Subcutaneous abdominal adipose tissue (tissue), 5 donors: ENCODE measurements at regions not wholly inside any gene's neighbourhood (a gene's known extent, or its start where the extent isn't known, plus 50 kb on each side); places are given as distances from the start of the nearest gene placed in this dataset.
"Not testable (repeated sequence)": the region's sequence is repeated elsewhere in the genome, so short reads cannot be mapped to it uniquely, and the experiment has no call there.

ENCODE experiments used
- H3K27ac ChIP-seq: one replicate; pipeline ENCODE4 v1.7.0; 2013; ENCODE audit warnings: low read depth, mild to moderate bottlenecking, inconsistent platforms, low read length, moderate library complexity
- H3K27me3 ChIP-seq, 5 donors: one replicate each; pipeline ENCODE4 v1.7.0; 2013; ENCODE audit warnings: low read length in 5 of 5, inconsistent platforms in 1 of 5; ENCODE audit not compliant: control insufficient read depth in 5 of 5, insufficient read depth in 4 of 5
- H3K36me3 ChIP-seq, 5 donors: one replicate each; pipeline ENCODE4 v1.7.0; 2013; ENCODE audit warnings: low read length in 5 of 5; ENCODE audit not compliant: control insufficient read depth in 5 of 5, insufficient read depth in 5 of 5
- H3K4me1 ChIP-seq, 5 donors: one replicate each; pipeline ENCODE4 v1.7.0; 2013; ENCODE audit warnings: low read length in 5 of 5, mild to moderate bottlenecking in 3 of 5, moderate library complexity in 1 of 5; ENCODE audit not compliant: control insufficient read depth in 5 of 5, insufficient read depth in 5 of 5
- H3K4me3 ChIP-seq, 5 donors: one replicate each; pipeline ENCODE4 v1.7.0; 2013; ENCODE audit warnings: low read length in 5 of 5, low read depth in 1 of 5
- H3K9ac ChIP-seq, 5 donors: one replicate each; pipeline ENCODE4 v1.7.0; 2013; ENCODE audit warnings: low read length in 5 of 5, mild to moderate bottlenecking in 4 of 5, moderate library complexity in 3 of 5
- H3K9me3 ChIP-seq, 5 donors: one replicate each; pipeline ENCODE4 v1.7.0; 2013; ENCODE audit warnings: low read length in 5 of 5; ENCODE audit not compliant: control insufficient read depth in 5 of 5
- donor health status: healthy.
- donor health status: healthy.
- donor health status: healthy.
- donor health status: healthy.
- donor health status: healthy.

DNA sequence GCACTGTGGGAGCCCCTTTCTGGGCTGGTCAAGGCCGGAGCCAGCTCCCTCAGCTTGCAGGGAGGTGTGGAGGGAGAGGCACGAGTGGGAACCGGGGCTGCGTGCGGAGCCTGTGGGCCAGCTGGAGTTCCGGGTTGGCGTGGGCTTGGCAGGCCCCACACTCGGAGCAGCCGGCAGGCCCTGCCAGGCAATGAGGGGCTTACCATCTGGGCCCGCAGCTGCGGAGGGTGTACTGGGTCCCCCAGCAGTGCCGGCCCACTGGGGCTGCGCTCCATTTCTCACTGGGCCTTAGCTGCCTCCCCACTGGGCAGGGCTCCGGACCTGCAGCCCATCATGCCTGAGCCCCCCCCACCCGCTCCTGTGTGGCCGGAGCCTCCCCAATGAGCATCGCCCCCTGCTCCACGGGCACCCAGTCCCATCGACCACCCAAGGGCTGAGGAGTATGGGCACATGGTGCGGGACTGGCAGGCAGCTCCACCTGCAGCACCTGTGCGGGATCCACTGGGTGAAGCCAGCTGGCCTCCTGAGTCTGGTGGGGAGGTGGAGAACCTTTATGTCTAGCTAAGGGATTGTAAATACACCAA, 693.8 kb upstream of the GNPDA2 start:
- H3K27ac ChIP-seq, H3K4me1 ChIP-seq, H3K36me3 ChIP-seq, H3K9ac ChIP-seq, H3K27me3 ChIP-seq, H3K4me3 ChIP-seq: not testable (repeated sequence)
- peaks cover 0 to 14% (median 7%) of the 10 kb centered on the region in 5 donors for H3K9me3 ChIP-seq

DNA sequence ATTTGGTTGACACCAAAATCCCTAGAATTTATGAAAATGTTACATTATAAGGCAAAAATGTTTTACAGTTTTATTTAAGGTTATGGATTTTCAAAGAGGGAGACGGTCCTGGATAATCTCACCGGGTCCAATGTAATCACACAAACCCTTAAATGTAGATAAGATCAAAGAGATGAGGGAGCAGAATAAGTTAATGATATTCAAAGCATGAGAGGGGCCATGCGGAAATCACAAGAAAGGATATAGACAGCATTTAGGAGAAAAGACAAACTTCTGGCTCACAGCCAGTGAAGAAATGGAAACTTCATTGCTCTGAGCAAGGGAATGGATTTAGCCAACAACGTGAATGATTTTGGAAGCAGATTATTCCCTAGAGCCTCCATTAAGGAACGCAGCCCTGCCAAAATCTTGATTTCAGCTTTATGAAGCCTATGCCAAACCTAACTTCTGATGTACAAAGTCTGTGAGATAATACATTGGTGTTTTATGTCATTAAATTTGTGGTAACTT, 684.4 kb upstream of the GNPDA2 start:
- Histone ChIP-seq H3K4me1 (peaks cover 0 to 3% (median 0%) of the 10 kb centered on the region in 5 donors), H3K27ac (no peak overlapping the region), H3K27me3 (no peaks in the 10 kb centered on the region), H3K9ac (no peak overlapping the region), H3K36me3 (no peaks in the 10 kb centered on the region), H3K4me3 (no peak overlapping the region), H3K9me3 (no peaks in the 10 kb centered on the region)

DNA sequence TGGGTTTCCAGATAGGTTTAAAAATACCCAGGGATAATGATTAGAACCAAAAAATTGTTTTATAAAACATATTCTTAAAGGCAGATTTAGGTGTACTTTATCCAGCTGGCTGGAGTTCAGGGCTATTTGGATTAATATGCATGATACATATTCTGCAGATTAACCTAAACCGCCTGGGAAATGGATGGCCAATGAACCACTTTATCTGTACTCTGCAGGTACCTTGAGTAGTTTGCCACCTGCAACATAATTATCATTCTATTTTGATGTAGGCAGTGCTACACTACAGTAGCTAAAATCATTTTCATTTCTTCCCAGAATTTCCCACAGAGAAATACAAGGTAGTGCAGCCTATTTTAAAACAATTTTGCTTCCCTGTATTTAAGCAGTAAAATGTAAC, 683.2 kb upstream of the GNPDA2 start:
- Histone ChIP-seq H3K27me3 (no peaks in the 10 kb centered on the region), H3K4me3 (no peak overlapping the region), H3K9ac (no peak overlapping the region), H3K27ac (no peak overlapping the region), H3K4me1 (peaks cover 0 to 3% (median 0%) of the 10 kb centered on the region in 5 donors), H3K9me3 (no peaks in the 10 kb centered on the region), H3K36me3 (no peaks in the 10 kb centered on the region)

DNA sequence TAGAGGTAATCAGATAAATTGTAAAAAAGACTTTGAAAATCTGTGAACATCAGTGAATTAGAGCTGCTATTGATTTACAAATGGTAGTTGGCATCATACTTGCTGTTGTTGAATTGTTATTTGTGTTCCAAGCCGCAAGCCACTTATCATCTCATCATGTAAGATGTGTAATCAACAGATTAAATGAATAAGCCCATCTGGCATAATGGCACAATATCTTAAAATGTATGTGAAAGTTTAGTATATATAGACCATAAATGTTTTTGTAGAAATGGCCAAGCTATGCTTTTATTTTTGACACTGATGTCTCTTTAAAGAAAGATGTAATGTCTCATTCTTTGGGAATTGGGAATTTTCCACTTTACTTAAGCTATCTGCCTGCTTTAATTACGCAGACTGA, 682.6 kb upstream of the GNPDA2 start:
- Histone ChIP-seq H3K4me3 (no peak overlapping the region), H3K27ac (no peak overlapping the region), H3K36me3 (no peaks in the 10 kb centered on the region), H3K9ac (no peak overlapping the region), H3K9me3 (no peaks in the 10 kb centered on the region), H3K27me3 (no peaks in the 10 kb centered on the region), H3K4me1 (peaks cover 0 to 3% (median 0%) of the 10 kb centered on the region in 5 donors)

DNA sequence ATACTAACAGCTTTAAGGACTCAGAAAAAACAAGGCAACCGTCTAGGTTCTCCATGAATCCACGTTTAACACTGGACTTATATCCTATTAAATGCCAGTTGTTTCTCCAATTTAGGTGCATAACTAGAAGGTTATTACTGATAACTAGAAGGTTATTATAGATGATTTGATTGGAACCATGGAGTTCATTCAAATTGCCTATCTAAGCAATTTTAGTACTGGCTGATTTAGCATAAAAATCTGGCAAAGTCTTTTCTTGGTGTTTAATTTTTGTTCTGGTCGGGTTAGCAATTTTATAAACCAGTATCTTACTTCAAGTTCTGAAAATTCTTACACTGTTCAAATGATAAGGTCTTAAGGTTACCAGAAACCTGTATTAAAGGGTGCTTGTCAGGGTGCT, 672.8 kb upstream of the GNPDA2 start:
- H3K36me3 ChIP-seq, result no peaks in the 10 kb centered on the region

DNA sequence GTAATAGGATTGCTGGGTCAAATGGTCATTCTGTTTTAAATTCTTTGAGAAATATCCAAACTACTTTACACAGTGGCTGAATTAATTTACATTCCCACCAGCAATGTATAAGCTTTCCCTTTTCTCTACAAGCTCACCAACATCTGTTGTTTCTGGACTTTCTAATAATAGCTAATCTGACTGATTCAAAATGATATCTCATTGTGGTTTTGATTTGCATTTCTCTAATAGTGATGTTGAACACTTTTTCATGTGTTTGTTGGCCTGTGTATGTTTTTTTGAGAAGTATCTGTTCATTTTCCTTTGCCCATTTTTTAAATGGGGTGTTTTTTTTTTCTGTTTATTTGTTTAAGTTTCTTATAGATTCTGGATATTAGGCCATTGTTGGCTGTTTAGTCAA, 659.0 kb upstream of the GNPDA2 start:
- H3K27ac ChIP-seq, result no peak overlapping the region

More for the DNA sequence above, 672.8 kb upstream of the GNPDA2 start:
- Histone ChIP-seq H3K4me1 (no peaks in the 10 kb centered on the region), H3K9me3 (peaks cover 0 to 8% (median 3%) of the 10 kb centered on the region in 5 donors), H3K9ac (no peak overlapping the region), H3K27me3 (no peaks in the 10 kb centered on the region), H3K4me3 (no peak overlapping the region), H3K27ac (no peak overlapping the region)

DNA sequence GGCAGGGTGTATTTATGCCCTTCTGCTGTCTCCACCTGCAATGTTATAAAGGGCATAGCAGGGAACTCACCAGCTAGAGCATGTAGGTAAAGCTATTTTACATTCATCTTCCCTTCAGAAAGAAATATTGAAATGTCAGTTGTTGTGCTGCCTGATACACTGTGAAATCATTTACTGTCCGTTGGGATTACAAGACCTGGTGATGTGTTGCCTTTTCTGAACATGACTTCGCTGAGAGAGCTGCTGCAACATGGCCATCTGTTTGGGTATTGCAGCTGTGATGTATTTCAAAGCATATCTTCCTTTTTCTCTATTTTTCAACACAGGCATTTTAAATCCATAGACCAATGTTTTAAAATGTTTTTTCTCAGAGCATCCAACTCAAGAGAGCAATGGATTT, 644.1 kb upstream of the GNPDA2 start:
- Histone ChIP-seq H3K9ac (no peak overlapping the region), H3K9me3 (no peaks in the 10 kb centered on the region), H3K4me3 (no peak overlapping the region), H3K27ac (no peak overlapping the region), H3K27me3 (no peaks in the 10 kb centered on the region), H3K36me3 (no peaks in the 10 kb centered on the region), H3K4me1 (no peaks in the 10 kb centered on the region)

More for the DNA sequence above, 659.0 kb upstream of the GNPDA2 start:
- peaks cover 0 to 2% (median 0%) of the 10 kb centered on the region in 5 donors for H3K9me3 ChIP-seq
- H3K36me3 ChIP-seq, result no peaks in the 10 kb centered on the region
- H3K9ac ChIP-seq, result no peak overlapping the region
- no peak overlapping the region for H3K4me3 ChIP-seq
- no peaks in the 10 kb centered on the region for H3K4me1 ChIP-seq
- H3K27me3 ChIP-seq, result no peaks in the 10 kb centered on the region

DNA sequence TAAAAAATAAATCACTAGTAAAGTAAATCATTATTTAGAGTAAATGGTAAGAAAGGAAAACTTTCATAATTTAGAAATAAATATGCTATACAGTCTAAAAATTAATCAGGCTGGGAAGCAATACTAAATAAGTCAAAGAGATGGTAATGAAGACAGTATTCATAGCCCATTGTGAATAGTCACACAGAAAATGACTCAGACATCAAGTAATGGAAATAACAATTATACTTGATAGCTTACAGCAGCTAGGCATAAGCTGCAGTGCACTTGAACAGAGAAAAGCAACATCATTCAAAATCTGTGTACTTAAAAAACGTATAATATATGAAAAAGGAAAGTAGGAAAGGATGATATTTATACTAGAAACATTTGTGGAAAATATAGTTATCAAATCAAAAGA, 642.5 kb upstream of the GNPDA2 start:
- no peaks in the 10 kb centered on the region for H3K4me1 ChIP-seq
- H3K27ac ChIP-seq, result no peak overlapping the region
- H3K4me3 ChIP-seq, result no peak overlapping the region
- no peaks in the 10 kb centered on the region for H3K36me3 ChIP-seq
- H3K9me3 ChIP-seq, result no peaks in the 10 kb centered on the region
- H3K9ac ChIP-seq, result no peak overlapping the region
- no peaks in the 10 kb centered on the region for H3K27me3 ChIP-seq

DNA sequence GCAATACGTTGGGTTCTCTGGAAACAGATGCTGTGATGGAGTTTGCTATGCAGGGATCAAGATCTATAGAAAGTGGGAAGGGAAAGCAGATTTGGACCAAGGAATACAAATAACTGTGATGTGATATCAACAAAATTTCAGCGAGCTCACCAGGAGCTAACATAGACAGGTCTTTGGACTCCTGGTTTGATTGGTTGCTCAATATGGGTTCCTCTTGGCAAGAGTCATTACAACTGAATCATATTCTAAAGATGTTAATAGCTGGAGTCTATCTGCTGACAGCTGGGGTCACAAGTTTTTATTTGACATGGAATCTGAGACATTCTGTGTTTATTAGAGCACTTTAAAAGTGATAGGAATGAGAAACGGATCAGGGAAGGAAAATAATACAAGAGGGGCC, 637.6 kb upstream of the GNPDA2 start:
- Histone ChIP-seq H3K27ac (no peak overlapping the region), H3K4me1 (no peaks in the 10 kb centered on the region), H3K4me3 (no peak overlapping the region), H3K9me3 (peaks cover 0 to 9% (median 6%) of the 10 kb centered on the region in 5 donors), H3K9ac (no peak overlapping the region), H3K27me3 (no peaks in the 10 kb centered on the region), H3K36me3 (no peaks in the 10 kb centered on the region)

DNA sequence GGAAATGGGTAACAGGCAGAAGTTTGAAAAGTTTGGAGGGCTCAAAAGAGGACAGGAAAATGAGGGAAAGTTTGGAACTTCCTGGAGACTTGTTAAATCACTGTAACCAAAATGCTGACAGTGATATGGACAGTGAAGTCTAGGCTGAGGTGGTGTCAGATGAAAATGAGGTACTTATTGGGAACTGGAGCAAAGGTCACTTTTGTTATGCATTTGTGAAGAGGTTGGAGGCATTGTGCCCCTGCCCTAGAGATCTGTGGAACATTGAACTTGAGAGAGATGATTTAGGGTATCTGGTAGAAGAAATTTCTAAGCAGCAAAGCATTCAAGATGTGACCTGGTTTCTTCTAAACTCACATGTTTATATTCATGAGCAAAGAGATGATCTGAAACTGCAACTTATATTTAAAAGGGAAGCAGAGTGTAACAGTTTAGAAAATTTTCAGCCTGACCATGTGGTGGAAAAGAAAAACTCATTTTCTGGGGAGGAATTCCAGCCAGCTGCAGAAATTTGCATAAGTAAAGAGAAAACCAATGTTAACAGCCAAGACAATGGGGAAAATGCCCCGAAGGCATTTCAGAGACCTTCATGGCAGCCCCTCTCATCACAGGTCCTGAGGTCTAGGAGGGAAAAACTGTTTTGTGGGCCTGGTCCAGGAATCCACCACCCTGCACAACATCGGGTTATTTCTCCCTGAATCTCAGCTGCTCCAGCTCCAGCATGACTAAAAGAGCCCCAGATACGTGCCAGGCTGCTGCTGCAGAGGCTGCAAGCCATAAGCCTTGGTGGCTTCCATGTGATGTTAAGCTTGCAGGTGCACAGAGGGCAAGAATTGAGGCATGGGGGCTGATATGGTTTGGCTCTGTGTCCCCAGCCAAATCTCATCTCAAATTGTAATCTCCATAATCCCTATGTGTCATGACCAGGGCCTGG, 632.5 kb upstream of the GNPDA2 start:
- no peaks in the 10 kb centered on the region for H3K36me3 ChIP-seq
- H3K4me1 ChIP-seq, result no peaks in the 10 kb centered on the region
- no peak overlapping the region for H3K9ac ChIP-seq
- no peak overlapping the region for H3K4me3 ChIP-seq
- H3K27me3 ChIP-seq, result no peaks in the 10 kb centered on the region
- H3K9me3 ChIP-seq, result peaks cover 0 to 9% (median 6%) of the 10 kb centered on the region in 5 donors
- no peak overlapping the region for H3K27ac ChIP-seq
